ENCODE measurements at regions not wholly inside any gene's neighbourhood (a gene's known extent, or its start where the extent isn't known, plus 50 kb on each side); places are given as distances from the start of the nearest gene placed in this dataset.

DNA sequence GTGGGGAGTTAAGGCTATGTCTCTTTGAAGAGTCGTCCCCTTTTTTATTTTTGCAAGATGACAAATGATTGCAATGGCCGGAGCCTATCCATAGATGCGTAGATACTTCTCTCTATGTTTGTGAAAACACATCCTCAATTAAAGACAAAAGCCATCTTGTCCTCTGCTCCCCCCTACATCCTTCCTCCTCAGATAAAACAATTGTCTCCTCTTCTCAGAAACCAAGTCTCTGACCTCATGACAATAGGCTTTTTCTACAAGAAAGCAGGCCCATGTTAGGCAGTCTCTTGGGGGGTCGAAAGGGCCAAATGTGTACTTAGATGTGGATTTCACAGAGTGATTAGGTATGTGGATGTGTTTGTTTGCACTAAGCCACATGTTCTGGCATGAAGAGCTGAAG is 51.1 kb upstream of the SSTR4 start:
- TF ChIP-seq TAF1 (IDR thresholded peaks at IDR 0.05; ENCODE audit: borderline replicate concordance, low read depth, low read length) (no peak), EP300 (IDR thresholded peaks at IDR 0.05; ENCODE audit: borderline replicate concordance in 1 of 2, low read depth in 1 of 2, low read length in 1 of 2) (no peak), POLR2AphosphoS5 (IDR thresholded peaks at IDR 0.05; ENCODE audit: low read depth, low read length) (no peak), RFX5 (IDR thresholded peaks at IDR 0.05; ENCODE audit: low read length) (no peak), TCF12 (IDR thresholded peaks at IDR 0.05) (no peak), YY1 (IDR thresholded peaks at IDR 0.05; ENCODE audit: low read depth) (no peak)
- TF ChIP-seq, protein P1, sequence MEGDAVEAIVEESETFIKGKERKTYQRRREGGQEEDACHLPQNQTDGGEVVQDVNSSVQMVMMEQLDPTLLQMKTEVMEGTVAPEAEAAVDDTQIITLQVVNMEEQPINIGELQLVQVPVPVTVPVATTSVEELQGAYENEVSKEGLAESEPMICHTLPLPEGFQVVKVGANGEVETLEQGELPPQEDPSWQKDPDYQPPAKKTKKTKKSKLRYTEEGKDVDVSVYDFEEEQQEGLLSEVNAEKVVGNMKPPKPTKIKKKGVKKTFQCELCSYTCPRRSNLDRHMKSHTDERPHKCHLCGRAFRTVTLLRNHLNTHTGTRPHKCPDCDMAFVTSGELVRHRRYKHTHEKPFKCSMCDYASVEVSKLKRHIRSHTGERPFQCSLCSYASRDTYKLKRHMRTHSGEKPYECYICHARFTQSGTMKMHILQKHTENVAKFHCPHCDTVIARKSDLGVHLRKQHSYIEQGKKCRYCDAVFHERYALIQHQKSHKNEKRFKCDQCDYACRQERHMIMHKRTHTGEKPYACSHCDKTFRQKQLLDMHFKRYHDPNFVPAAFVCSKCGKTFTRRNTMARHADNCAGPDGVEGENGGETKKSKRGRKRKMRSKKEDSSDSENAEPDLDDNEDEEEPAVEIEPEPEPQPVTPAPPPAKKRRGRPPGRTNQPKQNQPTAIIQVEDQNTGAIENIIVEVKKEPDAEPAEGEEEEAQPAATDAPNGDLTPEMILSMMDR (IDR thresholded peaks at IDR 0.05): no peak
- TF ChIP-seq, protein P2, sequence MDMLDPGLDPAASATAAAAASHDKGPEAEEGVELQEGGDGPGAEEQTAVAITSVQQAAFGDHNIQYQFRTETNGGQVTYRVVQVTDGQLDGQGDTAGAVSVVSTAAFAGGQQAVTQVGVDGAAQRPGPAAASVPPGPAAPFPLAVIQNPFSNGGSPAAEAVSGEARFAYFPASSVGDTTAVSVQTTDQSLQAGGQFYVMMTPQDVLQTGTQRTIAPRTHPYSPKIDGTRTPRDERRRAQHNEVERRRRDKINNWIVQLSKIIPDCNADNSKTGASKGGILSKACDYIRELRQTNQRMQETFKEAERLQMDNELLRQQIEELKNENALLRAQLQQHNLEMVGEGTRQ (IDR thresholded peaks at IDR 0.05; ENCODE audit: borderline replicate concordance, low read depth, low read length): no peak
- TF ChIP-seq, protein P3, sequence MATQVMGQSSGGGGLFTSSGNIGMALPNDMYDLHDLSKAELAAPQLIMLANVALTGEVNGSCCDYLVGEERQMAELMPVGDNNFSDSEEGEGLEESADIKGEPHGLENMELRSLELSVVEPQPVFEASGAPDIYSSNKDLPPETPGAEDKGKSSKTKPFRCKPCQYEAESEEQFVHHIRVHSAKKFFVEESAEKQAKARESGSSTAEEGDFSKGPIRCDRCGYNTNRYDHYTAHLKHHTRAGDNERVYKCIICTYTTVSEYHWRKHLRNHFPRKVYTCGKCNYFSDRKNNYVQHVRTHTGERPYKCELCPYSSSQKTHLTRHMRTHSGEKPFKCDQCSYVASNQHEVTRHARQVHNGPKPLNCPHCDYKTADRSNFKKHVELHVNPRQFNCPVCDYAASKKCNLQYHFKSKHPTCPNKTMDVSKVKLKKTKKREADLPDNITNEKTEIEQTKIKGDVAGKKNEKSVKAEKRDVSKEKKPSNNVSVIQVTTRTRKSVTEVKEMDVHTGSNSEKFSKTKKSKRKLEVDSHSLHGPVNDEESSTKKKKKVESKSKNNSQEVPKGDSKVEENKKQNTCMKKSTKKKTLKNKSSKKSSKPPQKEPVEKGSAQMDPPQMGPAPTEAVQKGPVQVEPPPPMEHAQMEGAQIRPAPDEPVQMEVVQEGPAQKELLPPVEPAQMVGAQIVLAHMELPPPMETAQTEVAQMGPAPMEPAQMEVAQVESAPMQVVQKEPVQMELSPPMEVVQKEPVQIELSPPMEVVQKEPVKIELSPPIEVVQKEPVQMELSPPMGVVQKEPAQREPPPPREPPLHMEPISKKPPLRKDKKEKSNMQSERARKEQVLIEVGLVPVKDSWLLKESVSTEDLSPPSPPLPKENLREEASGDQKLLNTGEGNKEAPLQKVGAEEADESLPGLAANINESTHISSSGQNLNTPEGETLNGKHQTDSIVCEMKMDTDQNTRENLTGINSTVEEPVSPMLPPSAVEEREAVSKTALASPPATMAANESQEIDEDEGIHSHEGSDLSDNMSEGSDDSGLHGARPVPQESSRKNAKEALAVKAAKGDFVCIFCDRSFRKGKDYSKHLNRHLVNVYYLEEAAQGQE (IDR thresholded peaks at IDR 0.05; ENCODE audit: low read depth, low read length): no peak

All from SK-N-SH (cell line).